C4-2B (cell line): ENCODE measurements at regions not wholly inside any gene's neighbourhood (a gene's known extent, or its start where the extent isn't known, plus 50 kb on each side); places are given as distances from the start of the nearest gene placed in this dataset.

Experiments used
- CTCF ChIP-seq: fragments of 450-650 bp; conservative IDR thresholded peaks from 2 replicates; pipeline ENCODE4 v1.5.1; 2017; ENCODE audit warnings: mild to moderate bottlenecking
- ZFX ChIP-seq: fragments of 450-650 bp; IDR thresholded peaks from 2 replicates; pipeline ENCODE4 v1.6.1; 2017

- TF ChIP-seq CTCF (no peak), ZFX (no peak)
Measured at GRCh38 chr6:97870273-97870672, 587.3 kb upstream of the MMS22L start.
